ENCODE measurements at regions not wholly inside any gene's neighbourhood (a gene's known extent, or its start where the extent isn't known, plus 50 kb on each side); places are given as distances from the start of the nearest gene placed in this dataset.

GRCh38 chr10:105391670-105392351 is 750.7 kb downstream of the SORCS3 start:
- DNase-seq (ENCODE audit: low spot score): no peak
- TF ChIP-seq CTCF (IDR thresholded peaks at IDR 0.05; ENCODE audit: extremely low read depth, missing control alignments): no peak

GRCh38 chr10:105387971-105388370 is 746.9 kb downstream of the SORCS3 start:
- no peak for TF ChIP-seq CTCF (IDR thresholded peaks at IDR 0.05; ENCODE audit: extremely low read depth, missing control alignments)
- DNase-seq (ENCODE audit: low spot score): no peak

- TF ChIP-seq CTCF (IDR thresholded peaks at IDR 0.05; ENCODE audit: extremely low read depth, missing control alignments): no peak
- no peak for DNase-seq (ENCODE audit: low spot score)
Measured at GRCh38 chr10:105383978-105384377, 742.9 kb downstream of the SORCS3 start.

GRCh38 chr10:105370692-105371091 is 729.6 kb downstream of the SORCS3 start:
- no peak for TF ChIP-seq CTCF (IDR thresholded peaks at IDR 0.05; ENCODE audit: extremely low read depth, missing control alignments)
- no peak for DNase-seq (ENCODE audit: low spot score)

- no peak for TF ChIP-seq CTCF (IDR thresholded peaks at IDR 0.05; ENCODE audit: extremely low read depth, missing control alignments)
- DNase-seq (ENCODE audit: low spot score): no peak
Measured at GRCh38 chr10:105359708-105360107, 718.6 kb downstream of the SORCS3 start.

- no peak for TF ChIP-seq CTCF (IDR thresholded peaks at IDR 0.05; ENCODE audit: extremely low read depth, missing control alignments)
- DNase-seq (ENCODE audit: low spot score): no peak
Measured at GRCh38 chr10:105358911-105359310, 717.8 kb downstream of the SORCS3 start.

- no peak for TF ChIP-seq CTCF (IDR thresholded peaks at IDR 0.05; ENCODE audit: extremely low read depth, missing control alignments)
- DNase-seq (ENCODE audit: low spot score): no peak
Measured at GRCh38 chr10:105356626-105357025, 715.5 kb downstream of the SORCS3 start.

Measured in GM20000 (cell line).